AG04449 (cell line): ENCODE measurements at regions not wholly inside any gene's neighbourhood (a gene's known extent, or its start where the extent isn't known, plus 50 kb on each side); places are given as distances from the start of the nearest gene placed in this dataset.

Experiments used
- CTCF ChIA-PET: fragments of 350-600 bp; formaldehyde crosslinking; extraction: SDS; loops from one replicate; lab custom pipeline; 2021; ENCODE audit warnings: antibody characterized with exemption; lab: Yijun Ruan, JAX
- POLR2A ChIA-PET: fragments of 400-600, 350-600 bp; formaldehyde crosslinking; extraction: SDS; loops from one replicate; lab custom pipeline; 2020; ENCODE audit warnings: antibody characterized with exemption, inconsistent platforms; lab: Yijun Ruan, JAX
- DNase-seq: peaks from one replicate; pipeline ENCODE4 v3.0.0-alpha.2; 2010; ENCODE audit warnings: low read depth, low spot score
- H3K4me3 ChIP-seq: 2 replicates; pipeline ENCODE4 v1.5.1; 2011; ENCODE audit warnings: low read depth, mild to moderate bottlenecking, control low read depth, low read length
- CTCF ChIP-seq: IDR thresholded peaks from one replicate; pipeline ENCODE4 v1.5.1; 2011; ENCODE audit warnings: mild to moderate bottlenecking, moderate library complexity, low read length, control low read depth, inconsistent platforms; ENCODE audit not compliant: insufficient read depth; ENCODE audit errors: missing control alignments

GRCh38 chr4:125517831-125518230 is 203.1 kb downstream of the FAT4 start:
- no peak overlapping the region for H3K4me3 ChIP-seq
- ChIA-PET CTCF (no interaction called here), POLR2A (no interaction called here)
- no peak for DNase-seq
- no peak for TF ChIP-seq CTCF

- CTCF ChIA-PET = no interaction called here
- POLR2A ChIA-PET = no interaction called here
- DNase-seq = no peak
- no peak overlapping the region for H3K4me3 ChIP-seq
- TF ChIP-seq CTCF = no peak
Observed at GRCh38 chr4:125518281-125518680, 203.5 kb downstream of the FAT4 start.

- CTCF ChIA-PET = no interaction called here
- H3K4me3 ChIP-seq = no peak overlapping the region
- DNase-seq = no peak
- POLR2A ChIA-PET = no interaction called here
- TF ChIP-seq CTCF = no peak
Observed at GRCh38 chr4:125519371-125520146, 204.8 kb downstream of the FAT4 start.

GRCh38 chr4:125520258-125520990 is 205.7 kb downstream of the FAT4 start:
- no peak for DNase-seq
- no peak for TF ChIP-seq CTCF
- no peak overlapping the region for H3K4me3 ChIP-seq
- CTCF ChIA-PET = no interaction called here
- POLR2A ChIA-PET = no interaction called here

- no peak for TF ChIP-seq CTCF
- DNase-seq = no peak
- ChIA-PET CTCF (no interaction called here), POLR2A (no interaction called here)
- no peak overlapping the region for H3K4me3 ChIP-seq
Observed at GRCh38 chr4:125522588-125522987, 207.8 kb downstream of the FAT4 start.

GRCh38 chr4:125522992-125523391 is 208.2 kb downstream of the FAT4 start:
- DNase-seq = no peak
- TF ChIP-seq CTCF = no peak
- no peak overlapping the region for H3K4me3 ChIP-seq
- POLR2A ChIA-PET = no interaction called here
- CTCF ChIA-PET = no interaction called here
